ACC112 (cell line): ENCODE measurements at regions not wholly inside any gene's neighbourhood (a gene's known extent, or its start where the extent isn't known, plus 50 kb on each side); places are given as distances from the start of the nearest gene placed in this dataset.
"Not testable (repeated sequence)": the region's sequence is repeated elsewhere in the genome, so short reads cannot be mapped to it uniquely, and the experiment has no call there.

Source experiments
- H2AFZ ChIP-seq: fragments of 200-600 bp; sonication (generic); one replicate; pipeline ENCODE4 v1.6.0; 2017; ENCODE audit warnings: antibody characterized with exemption, low read length; ENCODE audit not compliant: unreplicated experiment
- H3K27ac ChIP-seq: fragments of 200-600 bp; sonication (generic); 2 replicates; pipeline ENCODE4 v1.5.1; 2014; ENCODE audit warnings: low read depth, mild to moderate bottlenecking, antibody characterized with exemption, low read length, moderate library complexity
- H3K27me3 ChIP-seq: fragments of 200-600 bp; sonication (generic); 2 replicates; pipeline ENCODE4 v1.6.1; 2014; ENCODE audit warnings: mild to moderate bottlenecking, antibody characterized with exemption, low read length, moderate library complexity, mixed read lengths; ENCODE audit not compliant: insufficient read depth
- H3K36me3 ChIP-seq: fragments of 200-600 bp; sonication (generic); 2 replicates; pipeline ENCODE4 v1.6.1; 2016; ENCODE audit warnings: mild to moderate bottlenecking, antibody characterized with exemption, low read length, moderate library complexity, mixed read lengths; ENCODE audit not compliant: insufficient read depth
- H3K4me1 ChIP-seq: fragments of 200-600 bp; sonication (generic); one replicate; pipeline ENCODE4 v1.6.1; 2016; ENCODE audit warnings: low read length, mixed read lengths; ENCODE audit not compliant: insufficient read depth, unreplicated experiment, control insufficient read depth
- H3K4me3 ChIP-seq: fragments of 200-600 bp; sonication (generic); 2 replicates; pipeline ENCODE4 v1.5.1; 2014; ENCODE audit warnings: mild to moderate bottlenecking, low read depth, low read length
- H3K79me2 ChIP-seq: fragments of 200-600 bp; sonication (generic); one replicate; pipeline ENCODE4 v1.6.0; 2016; ENCODE audit warnings: low read length; ENCODE audit not compliant: control insufficient read depth, unreplicated experiment, insufficient read depth

- Histone ChIP-seq H2AFZ (no peak overlapping the region), H3K27ac (no peak overlapping the region), H3K79me2 (no peaks in the 10 kb centered on the region), H3K4me3 (no peak overlapping the region), H3K36me3 (no peaks in the 10 kb centered on the region), H3K27me3 (no peaks in the 10 kb centered on the region), H3K4me1 (no peaks in the 10 kb centered on the region)
Measured at GRCh38 chr18:30439174-30439573, 603.4 kb downstream of the DSC3 start.

- Histone ChIP-seq H3K27ac (no peak overlapping the region), H3K36me3 (no peaks in the 10 kb centered on the region), H2AFZ (no peak overlapping the region), H3K27me3 (no peaks in the 10 kb centered on the region), H3K4me3 (no peak overlapping the region), H3K79me2 (no peaks in the 10 kb centered on the region), H3K4me1 (no peaks in the 10 kb centered on the region)
Measured at GRCh38 chr18:30432349-30432748, 610.2 kb downstream of the DSC3 start.

- H3K79me2 ChIP-seq, H2AFZ ChIP-seq, H3K36me3 ChIP-seq, H3K4me1 ChIP-seq, H3K4me3 ChIP-seq, H3K27ac ChIP-seq, H3K27me3 ChIP-seq: not testable (repeated sequence)
Measured at GRCh38 chr18:30419399-30419798, 623.1 kb downstream of the DSC3 start.

GRCh38 chr18:30415903-30416302 is 626.6 kb downstream of the DSC3 start:
- no peaks in the 10 kb centered on the region for H3K79me2 ChIP-seq
- H2AFZ ChIP-seq = no peak overlapping the region
- no peaks in the 10 kb centered on the region for H3K27me3 ChIP-seq
- H3K36me3 ChIP-seq = no peaks in the 10 kb centered on the region
- H3K27ac ChIP-seq = no peak overlapping the region
- no peaks in the 10 kb centered on the region for H3K4me1 ChIP-seq
- H3K4me3 ChIP-seq = no peak overlapping the region

- no peak overlapping the region for H3K4me3 ChIP-seq
- no peaks in the 10 kb centered on the region for H3K27me3 ChIP-seq
- H3K4me1 ChIP-seq = no peaks in the 10 kb centered on the region
- no peak overlapping the region for H3K27ac ChIP-seq
- no peaks in the 10 kb centered on the region for H3K79me2 ChIP-seq
- H2AFZ ChIP-seq = no peak overlapping the region
- H3K36me3 ChIP-seq = no peaks in the 10 kb centered on the region
Measured at GRCh38 chr18:30409120-30409519, 633.4 kb downstream of the DSC3 start.

GRCh38 chr18:30406728-30407127 is 635.8 kb downstream of the DSC3 start:
- H3K36me3 ChIP-seq = no peaks in the 10 kb centered on the region
- H3K27ac ChIP-seq = no peak overlapping the region
- H2AFZ ChIP-seq = no peak overlapping the region
- H3K4me1 ChIP-seq = no peaks in the 10 kb centered on the region
- no peak overlapping the region for H3K4me3 ChIP-seq
- H3K27me3 ChIP-seq = no peaks in the 10 kb centered on the region
- no peaks in the 10 kb centered on the region for H3K79me2 ChIP-seq

- Histone ChIP-seq H2AFZ (no peak overlapping the region), H3K4me3 (no peak overlapping the region)
Measured at GRCh38 chr18:30405038-30405437, 637.5 kb downstream of the DSC3 start.

GRCh38 chr18:30404422-30404821 is 638.1 kb downstream of the DSC3 start:
- Histone ChIP-seq H3K4me3 (no peak overlapping the region), H3K4me1 (no peaks in the 10 kb centered on the region), H3K36me3 (no peaks in the 10 kb centered on the region), H3K27me3 (no peaks in the 10 kb centered on the region), H3K27ac (no peak overlapping the region), H2AFZ (no peak overlapping the region), H3K79me2 (no peaks in the 10 kb centered on the region)

More at GRCh38 chr18:30405038-30405437, 637.5 kb downstream of the DSC3 start:
- Histone ChIP-seq H3K36me3 (no peaks in the 10 kb centered on the region), H3K27me3 (no peaks in the 10 kb centered on the region), H3K4me1 (no peaks in the 10 kb centered on the region), H3K79me2 (no peaks in the 10 kb centered on the region), H3K27ac (no peak overlapping the region)

GRCh38 chr18:30403278-30403677 is 639.3 kb downstream of the DSC3 start:
- H2AFZ ChIP-seq = no peak overlapping the region
- H3K27ac ChIP-seq = no peak overlapping the region
- H3K4me1 ChIP-seq = no peaks in the 10 kb centered on the region
- H3K36me3 ChIP-seq = no peaks in the 10 kb centered on the region
- H3K79me2 ChIP-seq = no peaks in the 10 kb centered on the region
- H3K27me3 ChIP-seq = no peaks in the 10 kb centered on the region
- H3K4me3 ChIP-seq = no peak overlapping the region

GRCh38 chr18:30387401-30387800 is 655.1 kb downstream of the DSC3 start:
- Histone ChIP-seq H3K27me3 (no peaks in the 10 kb centered on the region; the same call in 1 of the 2 replicates), H3K36me3 (no peaks in the 10 kb centered on the region), H2AFZ (no peak overlapping the region), H3K79me2 (no peaks in the 10 kb centered on the region), H3K27ac (no peak overlapping the region), H3K4me1 (no peaks in the 10 kb centered on the region), H3K4me3 (no peak overlapping the region)

GRCh38 chr18:30386624-30387023 is 655.9 kb downstream of the DSC3 start:
- Histone ChIP-seq H3K27me3 (no peaks in the 10 kb centered on the region; the same call in 1 of the 2 replicates), H3K27ac (no peak overlapping the region), H3K36me3 (no peaks in the 10 kb centered on the region), H2AFZ (no peak overlapping the region), H3K4me3 (no peak overlapping the region), H3K4me1 (no peaks in the 10 kb centered on the region), H3K79me2 (no peaks in the 10 kb centered on the region)
